ENCODE measurements at regions not wholly inside any gene's neighbourhood (a gene's known extent, or its start where the extent isn't known, plus 50 kb on each side); places are given as distances from the start of the nearest gene placed in this dataset.
"Not testable (repeated sequence)": the region's sequence is repeated elsewhere in the genome, so short reads cannot be mapped to it uniquely, and the experiment has no call there.

GRCh38 chr4:82237142-82237541, 136.6 kb downstream of the HNRNPD start:
- H3K4me1 ChIP-seq (ENCODE audit: control insufficient read depth in 1 of 2, insufficient read depth in 2 of 2, low read length in 2 of 2); H3K36me3 ChIP-seq (ENCODE audit: control insufficient read depth in 1 of 2, insufficient read depth in 2 of 2, low read length in 1 of 2); intact Hi-C loops (cut with DNase I); DNase-seq; H3K9me3 ChIP-seq (ENCODE audit: control insufficient read depth, low read length); H3K27ac ChIP-seq (ENCODE audit: low read depth in 1 of 2, low read length in 2 of 2); ATAC-seq (ENCODE audit: low FRiP score); H3K4me3 ChIP-seq (ENCODE audit: low read length in 2 of 2); H3K27me3 ChIP-seq (ENCODE audit: control insufficient read depth in 1 of 2, insufficient read depth in 2 of 2, low read length in 1 of 2): not testable (repeated sequence)
- whole genome bisulfite sequencing, 2 donors = 74 to 81% methylated on average over 1 of the region's 1 CpG

- no peaks in the 10 kb centered on the region for H3K9me3 ChIP-seq (ENCODE audit: control insufficient read depth, low read length)
- no peaks in the 10 kb centered on the region for H3K27me3 ChIP-seq (ENCODE audit: control insufficient read depth in 1 of 2, insufficient read depth in 2 of 2, low read length in 1 of 2)
- ATAC-seq (ENCODE audit: low FRiP score) = no peak
- no peaks in the 10 kb centered on the region for H3K36me3 ChIP-seq (ENCODE audit: control insufficient read depth in 1 of 2, insufficient read depth in 2 of 2, low read length in 1 of 2)
- no peaks in the 10 kb centered on the region for H3K4me1 ChIP-seq (ENCODE audit: control insufficient read depth in 1 of 2, insufficient read depth in 2 of 2, low read length in 2 of 2)
- no peak overlapping the region for H3K27ac ChIP-seq (ENCODE audit: low read depth in 1 of 2, low read length in 2 of 2)
- intact Hi-C loops (cut with DNase I) = no loop called here
- 65 to 69% methylated on average over 1 of the region's 1 CpG for WGBS, 2 donors
- no peak overlapping the region for H3K4me3 ChIP-seq (ENCODE audit: low read length in 2 of 2)
- DNase-seq = no peak
Observed at GRCh38 chr4:82235346-82235745, 138.4 kb downstream of the HNRNPD start.

- Histone ChIP-seq H3K27ac (ENCODE audit: low read depth in 1 of 2, low read length in 2 of 2) (no peak overlapping the region), H3K36me3 (ENCODE audit: control insufficient read depth in 1 of 2, insufficient read depth in 2 of 2, low read length in 1 of 2) (no peaks in the 10 kb centered on the region), H3K4me1 (ENCODE audit: control insufficient read depth in 1 of 2, insufficient read depth in 2 of 2, low read length in 2 of 2) (no peaks in the 10 kb centered on the region), H3K4me3 (ENCODE audit: low read length in 2 of 2) (no peak overlapping the region), H3K27me3 (ENCODE audit: control insufficient read depth in 1 of 2, insufficient read depth in 2 of 2, low read length in 1 of 2) (no peaks in the 10 kb centered on the region), H3K9me3 (ENCODE audit: control insufficient read depth, low read length) (no peaks in the 10 kb centered on the region)
- no peak for ATAC-seq (ENCODE audit: low FRiP score)
- intact Hi-C loops (cut with DNase I) = no loop called here
- WGBS, 2 donors = 18 to 21% methylated on average over 1 of the region's 1 CpG
- DNase-seq = no peak
Observed at GRCh38 chr4:82232891-82233290, 140.9 kb downstream of the HNRNPD start.

- Histone ChIP-seq H3K9me3 (ENCODE audit: control insufficient read depth, low read length) (no peaks in the 10 kb centered on the region), H3K27ac (ENCODE audit: low read depth in 1 of 2, low read length in 2 of 2) (no peak overlapping the region), H3K4me1 (ENCODE audit: control insufficient read depth in 1 of 2, insufficient read depth in 2 of 2, low read length in 2 of 2) (no peaks in the 10 kb centered on the region), H3K36me3 (ENCODE audit: control insufficient read depth in 1 of 2, insufficient read depth in 2 of 2, low read length in 1 of 2) (no peaks in the 10 kb centered on the region), H3K27me3 (ENCODE audit: control insufficient read depth in 1 of 2, insufficient read depth in 2 of 2, low read length in 1 of 2) (no peaks in the 10 kb centered on the region), H3K4me3 (ENCODE audit: low read length in 2 of 2) (no peak overlapping the region)
- intact Hi-C loops (cut with DNase I) = no loop called here
- DNase-seq (no peak), ATAC-seq (ENCODE audit: low FRiP score) (no peak)
Observed at GRCh38 chr4:82231806-82232205, 142.0 kb downstream of the HNRNPD start.

- no peaks in the 10 kb centered on the region for H3K4me1 ChIP-seq (ENCODE audit: control insufficient read depth in 1 of 2, insufficient read depth in 2 of 2, low read length in 2 of 2)
- ATAC-seq (ENCODE audit: low FRiP score) (no peak), DNase-seq (no peak)
- intact Hi-C loops (cut with DNase I) = no loop called here
- H3K4me3 ChIP-seq (ENCODE audit: low read length in 2 of 2) = no peak overlapping the region
- H3K27ac ChIP-seq (ENCODE audit: low read depth in 1 of 2, low read length in 2 of 2) = no peak overlapping the region
- WGBS, 2 donors = 83 to 88% methylated on average over 4 of the region's 4 CpGs
- no peaks in the 10 kb centered on the region for H3K27me3 ChIP-seq (ENCODE audit: control insufficient read depth in 1 of 2, insufficient read depth in 2 of 2, low read length in 1 of 2)
- no peaks in the 10 kb centered on the region for H3K9me3 ChIP-seq (ENCODE audit: control insufficient read depth, low read length)
- no peaks in the 10 kb centered on the region for H3K36me3 ChIP-seq (ENCODE audit: control insufficient read depth in 1 of 2, insufficient read depth in 2 of 2, low read length in 1 of 2)
Observed at GRCh38 chr4:82230306-82230705, 143.5 kb downstream of the HNRNPD start.

GRCh38 chr4:82225030-82225429, 148.8 kb downstream of the HNRNPD start:
- Histone ChIP-seq H3K9me3 (ENCODE audit: control insufficient read depth, low read length) (no peaks in the 10 kb centered on the region), H3K27me3 (ENCODE audit: control insufficient read depth in 1 of 2, insufficient read depth in 2 of 2, low read length in 1 of 2) (no peaks in the 10 kb centered on the region), H3K4me1 (ENCODE audit: control insufficient read depth in 1 of 2, insufficient read depth in 2 of 2, low read length in 2 of 2) (no peaks in the 10 kb centered on the region), H3K36me3 (ENCODE audit: control insufficient read depth in 1 of 2, insufficient read depth in 2 of 2, low read length in 1 of 2) (no peaks in the 10 kb centered on the region), H3K4me3 (ENCODE audit: low read length in 2 of 2) (no peak overlapping the region), H3K27ac (ENCODE audit: low read depth in 1 of 2, low read length in 2 of 2) (no peak overlapping the region)
- DNase-seq (no peak), ATAC-seq (ENCODE audit: low FRiP score) (no peak)
- intact Hi-C loops (cut with DNase I) = no loop called here
- 69 to 80% methylated on average over 2 of the region's 2 CpGs for WGBS, 2 donors

- H3K27ac ChIP-seq (ENCODE audit: low read depth in 1 of 2, low read length in 2 of 2) = no peak overlapping the region
- H3K4me3 ChIP-seq (ENCODE audit: low read length in 2 of 2) = no peak overlapping the region
- intact Hi-C loops (cut with DNase I) = no loop called here
- H3K27me3 ChIP-seq (ENCODE audit: control insufficient read depth in 1 of 2, insufficient read depth in 2 of 2, low read length in 1 of 2) = no peaks in the 10 kb centered on the region
- H3K36me3 ChIP-seq (ENCODE audit: control insufficient read depth in 1 of 2, insufficient read depth in 2 of 2, low read length in 1 of 2) = no peaks in the 10 kb centered on the region
- ATAC-seq (ENCODE audit: low FRiP score) (no peak), DNase-seq (peak in 1 of 2 donors; percentile 78)
- no peaks in the 10 kb centered on the region for H3K4me1 ChIP-seq (ENCODE audit: control insufficient read depth in 1 of 2, insufficient read depth in 2 of 2, low read length in 2 of 2)
- H3K9me3 ChIP-seq (ENCODE audit: control insufficient read depth, low read length) = no peaks in the 10 kb centered on the region
- WGBS, 2 donors = 14 to 22% methylated on average over 4 of the region's 4 CpGs
Observed at GRCh38 chr4:82223715-82224114, 150.1 kb downstream of the HNRNPD start.

- Histone ChIP-seq H3K9me3 (ENCODE audit: control insufficient read depth, low read length) (no peaks in the 10 kb centered on the region), H3K27me3 (ENCODE audit: control insufficient read depth in 1 of 2, insufficient read depth in 2 of 2, low read length in 1 of 2) (peaks cover 0 to 1% of the 10 kb centered on the region in 2 donors), H3K4me1 (ENCODE audit: control insufficient read depth in 1 of 2, insufficient read depth in 2 of 2, low read length in 2 of 2) (no peaks in the 10 kb centered on the region), H3K4me3 (ENCODE audit: low read length in 2 of 2) (no peak overlapping the region), H3K36me3 (ENCODE audit: control insufficient read depth in 1 of 2, insufficient read depth in 2 of 2, low read length in 1 of 2) (no peaks in the 10 kb centered on the region), H3K27ac (ENCODE audit: low read depth in 1 of 2, low read length in 2 of 2) (no peak overlapping the region)
- 66 to 82% methylated on average over 6 of the region's 6 CpGs for whole genome bisulfite sequencing, 2 donors
- intact Hi-C loops (cut with DNase I) = no loop called here
- ATAC-seq (ENCODE audit: low FRiP score) (no peak), DNase-seq (no peak)
Observed at GRCh38 chr4:82219346-82219745, 154.4 kb downstream of the HNRNPD start.

GRCh38 chr4:82217986-82218715, 155.6 kb downstream of the HNRNPD start:
- Histone ChIP-seq H3K27me3 (ENCODE audit: control insufficient read depth in 1 of 2, insufficient read depth in 2 of 2, low read length in 1 of 2) (peaks cover 0 to 1% of the 10 kb centered on the region in 2 donors), H3K4me3 (ENCODE audit: low read length in 2 of 2) (no peak overlapping the region), H3K9me3 (ENCODE audit: control insufficient read depth, low read length) (no peaks in the 10 kb centered on the region), H3K4me1 (ENCODE audit: control insufficient read depth in 1 of 2, insufficient read depth in 2 of 2, low read length in 2 of 2) (no peaks in the 10 kb centered on the region), H3K27ac (ENCODE audit: low read depth in 1 of 2, low read length in 2 of 2) (no peak overlapping the region), H3K36me3 (ENCODE audit: control insufficient read depth in 1 of 2, insufficient read depth in 2 of 2, low read length in 1 of 2) (no peaks in the 10 kb centered on the region)
- 85 to 89% methylated on average over 3 of the region's 3 CpGs for WGBS, 2 donors
- ATAC-seq (ENCODE audit: low FRiP score) = no peak
- DNase-seq = no peak
- intact Hi-C loops (cut with DNase I) = no loop called here

Data from aorta (tissue), 5 donors.